ENCODE measurements at regions not wholly inside any gene's neighbourhood (a gene's known extent, or its start where the extent isn't known, plus 50 kb on each side); places are given as distances from the start of the nearest gene placed in this dataset.

DNA sequence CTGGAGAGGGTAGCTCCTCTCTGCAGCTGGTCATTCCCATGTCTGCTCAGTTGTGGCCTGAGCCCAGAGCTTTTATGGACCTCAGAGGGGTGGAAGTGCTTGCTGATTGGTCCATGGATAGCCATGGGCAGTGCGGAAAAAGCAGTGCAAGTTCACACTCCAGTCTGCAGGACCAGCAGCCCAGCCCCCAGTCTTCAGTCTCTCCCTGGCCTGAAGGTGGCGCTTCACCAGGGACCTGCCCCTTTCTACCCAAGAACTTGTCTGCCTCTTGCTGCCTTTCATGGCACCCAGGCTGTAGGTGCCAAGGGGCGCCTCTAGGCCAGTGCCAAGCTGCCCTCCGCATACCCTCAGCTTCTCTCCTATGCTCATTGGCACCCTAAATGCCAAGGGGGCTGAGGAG lies 91.0 kb downstream of the TBXT start:
- H3K36me3 ChIP-seq (ENCODE audit: insufficient read depth, low read depth, low read length): no peaks in the 10 kb centered on the region
- no peak overlapping the region for H3K27ac ChIP-seq (ENCODE audit: low read length)
- no peaks in the 10 kb centered on the region for H3K4me1 ChIP-seq (ENCODE audit: insufficient read depth, low read length)
- H3K9me3 ChIP-seq (ENCODE audit: insufficient read depth, low read depth, low read length): no peaks in the 10 kb centered on the region
- no peak overlapping the region for H3K9ac ChIP-seq (ENCODE audit: low read depth, low read length)
- H3K4me3 ChIP-seq (ENCODE audit: low read length): no peak overlapping the region
- H3K27me3 ChIP-seq (ENCODE audit: insufficient read depth, low read length): no peaks in the 10 kb centered on the region

- H3K4me3 ChIP-seq (ENCODE audit: low read length): no peak overlapping the region
- no peak overlapping the region for H3K27ac ChIP-seq (ENCODE audit: low read length)
- H3K9me3 ChIP-seq (ENCODE audit: insufficient read depth, low read depth, low read length): no peaks in the 10 kb centered on the region
- no peaks in the 10 kb centered on the region for H3K4me1 ChIP-seq (ENCODE audit: insufficient read depth, low read length)
- no peak overlapping the region for H3K9ac ChIP-seq (ENCODE audit: low read depth, low read length)
- H3K36me3 ChIP-seq (ENCODE audit: insufficient read depth, low read depth, low read length): no peaks in the 10 kb centered on the region
- H3K27me3 ChIP-seq (ENCODE audit: insufficient read depth, low read length): no peaks in the 10 kb centered on the region
Measured at GRCh38 chr6:166075925-166076324, 91.7 kb downstream of the TBXT start.

DNA sequence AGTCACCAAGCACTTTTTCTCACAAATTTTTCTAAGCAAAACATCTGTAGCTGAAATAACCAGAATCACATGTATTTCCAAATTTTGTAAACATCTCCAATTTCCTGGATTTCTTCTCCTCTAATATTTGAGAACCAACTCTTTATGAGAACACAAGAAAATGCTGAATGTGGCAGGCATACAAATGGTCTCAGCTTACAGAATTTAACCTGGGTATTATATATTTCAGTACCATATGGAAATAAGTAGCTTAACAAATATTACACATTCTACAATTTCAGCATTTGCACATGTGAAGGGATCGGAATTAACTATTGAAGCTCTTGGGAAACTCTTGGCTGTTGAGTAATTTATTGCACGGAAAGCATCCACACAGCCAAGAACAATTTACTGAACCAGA lies 92.5 kb downstream of the TBXT start:
- H3K9ac ChIP-seq (ENCODE audit: low read depth, low read length): no peak overlapping the region
- H3K9me3 ChIP-seq (ENCODE audit: insufficient read depth, low read depth, low read length): no peaks in the 10 kb centered on the region
- H3K36me3 ChIP-seq (ENCODE audit: insufficient read depth, low read depth, low read length): no peaks in the 10 kb centered on the region
- no peak overlapping the region for H3K27ac ChIP-seq (ENCODE audit: low read length)
- H3K27me3 ChIP-seq (ENCODE audit: insufficient read depth, low read length): no peaks in the 10 kb centered on the region
- no peaks in the 10 kb centered on the region for H3K4me1 ChIP-seq (ENCODE audit: insufficient read depth, low read length)
- no peak overlapping the region for H3K4me3 ChIP-seq (ENCODE audit: low read length)

- Histone ChIP-seq H3K27ac (ENCODE audit: low read length) (no peak overlapping the region), H3K9me3 (ENCODE audit: insufficient read depth, low read depth, low read length) (no peaks in the 10 kb centered on the region), H3K4me1 (ENCODE audit: insufficient read depth, low read length) (no peaks in the 10 kb centered on the region), H3K27me3 (ENCODE audit: insufficient read depth, low read length) (no peaks in the 10 kb centered on the region), H3K9ac (ENCODE audit: low read depth, low read length) (no peak overlapping the region), H3K4me3 (ENCODE audit: low read length) (no peak overlapping the region), H3K36me3 (ENCODE audit: insufficient read depth, low read depth, low read length) (no peaks in the 10 kb centered on the region)
Measured at GRCh38 chr6:166073082-166073481, 94.6 kb downstream of the TBXT start.

DNA sequence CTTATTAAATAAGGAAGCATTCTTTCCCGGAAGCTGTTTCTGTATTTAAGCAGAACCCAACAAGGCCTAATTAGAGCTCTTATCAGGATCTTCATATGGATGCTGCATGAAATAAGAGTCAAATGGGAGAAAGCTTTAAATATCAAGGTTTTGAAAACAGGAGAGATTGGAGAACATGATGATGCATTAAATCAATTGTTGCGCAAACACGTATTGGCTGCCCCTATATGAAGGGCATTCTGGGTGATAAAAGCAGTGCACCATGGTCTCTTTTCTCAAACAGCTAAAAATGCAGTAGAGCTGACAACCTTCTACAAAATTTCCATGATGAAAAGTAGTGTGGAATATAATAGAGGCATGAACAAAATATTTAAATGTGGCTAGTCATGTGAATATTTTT lies 98.9 kb downstream of the TBXT start:
- Histone ChIP-seq H3K36me3 (ENCODE audit: insufficient read depth, low read depth, low read length) (no peaks in the 10 kb centered on the region), H3K4me3 (ENCODE audit: low read length) (no peak overlapping the region), H3K27me3 (ENCODE audit: insufficient read depth, low read length) (no peaks in the 10 kb centered on the region), H3K4me1 (ENCODE audit: insufficient read depth, low read length) (no peaks in the 10 kb centered on the region), H3K27ac (ENCODE audit: low read length) (no peak overlapping the region), H3K9me3 (ENCODE audit: insufficient read depth, low read depth, low read length) (no peaks in the 10 kb centered on the region), H3K9ac (ENCODE audit: low read depth, low read length) (no peak overlapping the region)

DNA sequence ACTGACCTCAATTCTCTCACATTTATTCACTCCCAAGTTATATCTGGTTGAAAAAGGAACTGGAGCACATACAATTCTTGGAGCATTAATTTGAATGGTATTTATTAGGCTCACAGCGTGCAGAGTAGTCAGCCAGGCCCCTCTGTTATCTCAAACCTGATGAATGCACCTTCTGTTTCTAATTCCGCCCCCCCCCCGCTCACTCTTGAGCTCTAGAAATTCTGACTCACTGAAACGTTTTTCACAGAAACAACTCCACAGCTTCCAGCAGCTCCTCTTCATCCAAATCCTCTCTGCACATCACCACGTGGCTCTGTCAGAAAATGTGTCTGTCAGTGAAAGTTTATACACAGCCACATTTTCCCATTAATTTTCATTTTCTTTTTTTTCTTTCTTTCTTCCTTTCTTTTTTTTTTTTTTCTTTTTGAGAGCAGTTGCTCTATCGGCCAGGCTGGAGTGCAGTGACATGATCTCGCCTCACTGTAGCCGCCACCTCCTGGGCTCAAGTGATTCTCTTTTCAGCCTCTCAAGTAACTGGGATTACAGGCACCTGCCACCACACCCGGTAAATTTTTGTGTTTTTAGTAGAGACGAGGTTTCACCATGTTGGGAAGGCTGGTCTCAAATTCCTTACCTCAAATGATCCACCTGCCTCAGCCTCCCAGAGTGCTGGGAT lies 109.4 kb downstream of the TBXT start:
- Histone ChIP-seq H3K9ac (ENCODE audit: low read depth, low read length) (no peak overlapping the region), H3K27ac (ENCODE audit: low read length) (no peak overlapping the region), H3K36me3 (ENCODE audit: insufficient read depth, low read depth, low read length) (no peaks in the 10 kb centered on the region), H3K27me3 (ENCODE audit: insufficient read depth, low read length) (no peaks in the 10 kb centered on the region), H3K4me3 (ENCODE audit: low read length) (no peak overlapping the region), H3K4me1 (ENCODE audit: insufficient read depth, low read length) (no peaks in the 10 kb centered on the region; the same call in 1 of the 2 replicates), H3K9me3 (ENCODE audit: insufficient read depth, low read depth, low read length) (peaks cover 10% of the 10 kb centered on the region)

DNA sequence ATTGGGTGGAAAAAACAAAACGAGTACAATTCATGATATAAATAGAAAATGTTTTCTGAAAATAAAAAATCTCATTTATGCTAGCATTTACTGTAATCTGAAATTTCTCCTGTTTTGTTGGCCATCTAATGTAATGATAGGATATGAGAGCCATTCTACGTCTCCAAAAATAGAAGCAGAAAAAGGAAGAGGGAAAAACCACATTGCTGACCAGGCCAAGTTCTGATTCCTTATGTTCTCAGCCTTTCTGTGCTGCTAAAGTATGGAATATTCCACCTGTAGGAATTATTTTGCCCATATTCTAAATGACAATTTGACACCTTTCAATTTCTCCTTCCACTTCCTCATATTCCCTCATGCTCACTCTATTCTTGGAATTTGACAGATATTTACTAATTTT lies 110.2 kb downstream of the TBXT start:
- H3K27me3 ChIP-seq (ENCODE audit: insufficient read depth, low read length): no peaks in the 10 kb centered on the region
- H3K27ac ChIP-seq (ENCODE audit: low read length): no peak overlapping the region

DNA sequence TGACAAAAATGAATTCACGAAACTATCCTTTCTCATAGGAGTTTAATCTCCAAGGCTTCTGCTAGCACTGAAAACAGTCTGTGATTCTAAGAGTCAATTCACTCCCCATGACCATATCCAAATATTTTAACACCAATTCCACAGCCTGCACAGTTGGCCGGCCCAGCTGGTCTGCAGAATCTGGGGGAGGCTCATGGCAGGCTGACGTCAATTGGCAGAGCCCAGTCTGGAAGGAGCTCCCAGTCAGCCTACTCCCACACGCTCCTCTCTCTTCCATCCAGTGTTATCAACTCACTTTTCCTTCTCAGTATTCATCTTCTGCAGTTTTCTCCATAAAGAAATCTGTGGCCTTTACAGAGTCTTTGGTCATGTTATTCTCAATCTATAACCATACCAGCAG lies 111.0 kb downstream of the TBXT start:
- peaks cover 20% of the 10 kb centered on the region for H3K9me3 ChIP-seq (ENCODE audit: insufficient read depth, low read depth, low read length)
- H3K27me3 ChIP-seq (ENCODE audit: insufficient read depth, low read length): no peaks in the 10 kb centered on the region
- H3K27ac ChIP-seq (ENCODE audit: low read length): no peak overlapping the region
- H3K36me3 ChIP-seq (ENCODE audit: insufficient read depth, low read depth, low read length): no peaks in the 10 kb centered on the region
- no peaks in the 10 kb centered on the region; the same call in 1 of the 2 replicates for H3K4me1 ChIP-seq (ENCODE audit: insufficient read depth, low read length)
- no peak overlapping the region for H3K9ac ChIP-seq (ENCODE audit: low read depth, low read length)
- no peak overlapping the region for H3K4me3 ChIP-seq (ENCODE audit: low read length)

More for the DNA sequence above, 110.2 kb downstream of the TBXT start:
- H3K4me3 ChIP-seq (ENCODE audit: low read length): no peak overlapping the region
- no peaks in the 10 kb centered on the region for H3K36me3 ChIP-seq (ENCODE audit: insufficient read depth, low read depth, low read length)
- no peaks in the 10 kb centered on the region; the same call in 1 of the 2 replicates for H3K4me1 ChIP-seq (ENCODE audit: insufficient read depth, low read length)
- H3K9ac ChIP-seq (ENCODE audit: low read depth, low read length): no peak overlapping the region
- H3K9me3 ChIP-seq (ENCODE audit: insufficient read depth, low read depth, low read length): peaks cover 12% of the 10 kb centered on the region

DNA sequence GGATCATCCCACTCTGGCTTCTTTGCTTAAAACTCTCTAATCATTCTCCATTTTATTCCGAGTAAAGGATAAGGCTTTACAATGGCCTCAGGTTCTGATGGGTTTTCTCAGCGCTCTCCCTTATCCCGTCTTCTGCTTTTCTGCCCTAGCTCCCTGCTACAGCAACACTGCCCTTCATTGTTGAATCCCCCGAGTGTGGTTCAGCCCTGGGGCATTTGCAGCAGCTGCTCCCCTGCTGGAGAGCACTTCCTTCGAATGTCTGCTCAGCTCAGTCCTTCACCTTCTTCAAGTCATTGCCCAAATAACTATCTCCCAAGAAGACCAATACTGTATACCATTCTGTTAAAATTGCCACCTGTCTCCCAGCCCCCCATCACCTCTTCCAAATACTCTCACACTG lies 111.8 kb downstream of the TBXT start:
- Histone ChIP-seq H3K27me3 (ENCODE audit: insufficient read depth, low read length) (no peaks in the 10 kb centered on the region), H3K4me3 (ENCODE audit: low read length) (no peak overlapping the region), H3K27ac (ENCODE audit: low read length) (no peak overlapping the region), H3K9ac (ENCODE audit: low read depth, low read length) (no peak overlapping the region), H3K4me1 (ENCODE audit: insufficient read depth, low read length) (no peaks in the 10 kb centered on the region; the same call in 1 of the 2 replicates), H3K36me3 (ENCODE audit: insufficient read depth, low read depth, low read length) (no peaks in the 10 kb centered on the region), H3K9me3 (ENCODE audit: insufficient read depth, low read depth, low read length) (peaks cover 22% of the 10 kb centered on the region)

- Histone ChIP-seq H3K27me3 (ENCODE audit: insufficient read depth, low read length) (no peaks in the 10 kb centered on the region), H3K9ac (ENCODE audit: low read depth, low read length) (no peak overlapping the region), H3K36me3 (ENCODE audit: insufficient read depth, low read depth, low read length) (no peaks in the 10 kb centered on the region), H3K27ac (ENCODE audit: low read length) (no peak overlapping the region), H3K9me3 (ENCODE audit: insufficient read depth, low read depth, low read length) (peaks cover 22% of the 10 kb centered on the region), H3K4me3 (ENCODE audit: low read length) (no peak overlapping the region), H3K4me1 (ENCODE audit: insufficient read depth, low read length) (peaks cover 4% of the 10 kb centered on the region)
Measured at GRCh38 chr6:166052837-166053236, 114.8 kb downstream of the TBXT start.

DNA sequence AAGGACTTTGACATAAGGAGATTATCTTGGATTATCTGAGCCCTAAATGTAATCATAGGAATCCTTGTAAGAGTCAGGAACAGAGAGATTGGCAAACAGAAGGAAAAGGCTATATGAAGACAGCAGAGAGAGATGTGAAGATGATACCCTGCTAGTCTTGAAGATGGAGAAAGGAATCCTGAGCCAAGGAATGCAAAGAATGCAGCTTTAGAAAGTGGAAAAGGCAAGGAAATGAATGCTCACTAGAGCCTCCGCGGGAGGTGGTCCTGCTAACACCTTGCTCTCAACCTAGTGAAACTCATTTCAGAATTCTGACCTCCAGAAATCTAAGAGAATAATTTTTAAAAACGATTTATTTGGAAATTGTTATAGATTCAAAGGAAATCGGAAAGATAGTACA lies 117.1 kb downstream of the TBXT start:
- Histone ChIP-seq H3K9ac (ENCODE audit: low read depth, low read length) (no peak overlapping the region), H3K4me3 (ENCODE audit: low read length) (0 out of 2 replicates have a peak overlapping the region, but pooled peaks have one; percentile 15), H3K27ac (ENCODE audit: low read length) (no peak overlapping the region), H3K4me1 (ENCODE audit: insufficient read depth, low read length) (peaks cover 8% of the 10 kb centered on the region), H3K36me3 (ENCODE audit: insufficient read depth, low read depth, low read length) (no peaks in the 10 kb centered on the region), H3K27me3 (ENCODE audit: insufficient read depth, low read length) (no peaks in the 10 kb centered on the region), H3K9me3 (ENCODE audit: insufficient read depth, low read depth, low read length) (peaks cover 22% of the 10 kb centered on the region)

GRCh38 chr6:166046982-166047381 lies 120.7 kb downstream of the TBXT start:
- H3K9me3 ChIP-seq (ENCODE audit: insufficient read depth, low read depth, low read length): peaks cover 5% of the 10 kb centered on the region; the same call in 1 of the 2 replicates

More at GRCh38 chr6:166046982-166047381, 120.7 kb downstream of the TBXT start:
- peaks cover 8% of the 10 kb centered on the region for H3K4me1 ChIP-seq (ENCODE audit: insufficient read depth, low read length)
- H3K9ac ChIP-seq (ENCODE audit: low read depth, low read length): no peak overlapping the region
- H3K36me3 ChIP-seq (ENCODE audit: insufficient read depth, low read depth, low read length): no peaks in the 10 kb centered on the region
- H3K27ac ChIP-seq (ENCODE audit: low read length): no peak overlapping the region
- H3K4me3 ChIP-seq (ENCODE audit: low read length): no peak overlapping the region
- no peaks in the 10 kb centered on the region for H3K27me3 ChIP-seq (ENCODE audit: insufficient read depth, low read length)

Measured in iPS-20b (cell line).